ENCODE measurements at regions not wholly inside any gene's neighbourhood (a gene's known extent, or its start where the extent isn't known, plus 50 kb on each side); places are given as distances from the start of the nearest gene placed in this dataset.

- no peak for TF ChIP-seq CTCF (optimal IDR thresholded peaks at IDR 0.05 in 1 of 3, IDR thresholded peaks at IDR 0.05 in 1 of 3, conservative IDR thresholded peaks at IDR 0.05 in 1 of 3; ENCODE audit: extremely low read depth in 1 of 3, insufficient read depth in 2 of 3, low read length in 3 of 3)
- TF ChIP-seq EZH2 (IDR thresholded peaks at IDR 0.05; ENCODE audit: low read length): no peak
Measured at GRCh38 chr3:18232317-18232716, 192.8 kb downstream of the SATB1 start.
